ENCODE measurements at regions not wholly inside any gene's neighbourhood (a gene's known extent, or its start where the extent isn't known, plus 50 kb on each side); places are given as distances from the start of the nearest gene placed in this dataset.

GRCh38 chr5:92409134-92409533 lies 1026.0 kb upstream of the ARRDC3 start:
- Mint-ChIP-seq H3K4me1 (no peaks in the 10 kb centered on the region), H3K4me3 (no peak overlapping the region), H3K27me3 (no peaks in the 10 kb centered on the region), H3K36me3 (no peaks in the 10 kb centered on the region), H3K27ac (no peak overlapping the region), H3K9me3 (peaks cover 0 to 5% (median 0%) of the 10 kb centered on the region in 7 donors)
- DNase-seq = no peak
- ATAC-seq (ENCODE audit: low read depth in 2 of 2) = no peak

- ATAC-seq (ENCODE audit: low read depth in 2 of 2) (no peak), DNase-seq (no peak)
- H3K27me3 Mint-ChIP-seq = no peaks in the 10 kb centered on the region
- peaks cover 0 to 5% (median 0%) of the 10 kb centered on the region in 7 donors for H3K9me3 Mint-ChIP-seq
- H3K4me1 Mint-ChIP-seq = no peaks in the 10 kb centered on the region
- no peak overlapping the region for H3K27ac Mint-ChIP-seq
- H3K36me3 Mint-ChIP-seq = no peaks in the 10 kb centered on the region
- no peak overlapping the region for H3K4me3 Mint-ChIP-seq
These were observed 1020.0 kb upstream of the ARRDC3 start for GRCh38 chr5:92402956-92403702.

- no peaks in the 10 kb centered on the region for H3K36me3 Mint-ChIP-seq
- no peaks in the 10 kb centered on the region for H3K27me3 Mint-ChIP-seq
- H3K27ac Mint-ChIP-seq = no peak overlapping the region
- no peak overlapping the region for H3K4me3 Mint-ChIP-seq
- DNase-seq = no peak
- ATAC-seq (ENCODE audit: low read depth in 2 of 2) = no peak
- H3K4me1 Mint-ChIP-seq = no peaks in the 10 kb centered on the region
- peaks cover 0 to 5% (median 1%) of the 10 kb centered on the region in 7 donors for H3K9me3 Mint-ChIP-seq
These were observed 1018.9 kb upstream of the ARRDC3 start for GRCh38 chr5:92402045-92402444.

GRCh38 chr5:92401492-92401891 lies 1018.4 kb upstream of the ARRDC3 start:
- Mint-ChIP-seq H3K9me3 (peaks cover 0 to 4% (median 1%) of the 10 kb centered on the region in 7 donors), H3K36me3 (no peaks in the 10 kb centered on the region), H3K4me3 (no peak overlapping the region), H3K27ac (no peak overlapping the region), H3K27me3 (no peaks in the 10 kb centered on the region), H3K4me1 (no peaks in the 10 kb centered on the region)
- ATAC-seq (ENCODE audit: low read depth in 2 of 2) = no peak
- DNase-seq = no peak

GRCh38 chr5:92394936-92395335 lies 1011.8 kb upstream of the ARRDC3 start:
- H3K27me3 Mint-ChIP-seq = no peaks in the 10 kb centered on the region
- H3K36me3 Mint-ChIP-seq = no peaks in the 10 kb centered on the region
- H3K4me3 Mint-ChIP-seq = no peak overlapping the region
- H3K4me1 Mint-ChIP-seq = no peaks in the 10 kb centered on the region
- H3K27ac Mint-ChIP-seq = no peak overlapping the region
- H3K9me3 Mint-ChIP-seq = peaks cover 0 to 4% (median 0%) of the 10 kb centered on the region in 7 donors
- DNase-seq (no peak), ATAC-seq (ENCODE audit: low read depth in 2 of 2) (no peak)

- Mint-ChIP-seq H3K27me3 (no peaks in the 10 kb centered on the region), H3K27ac (no peak overlapping the region), H3K4me3 (no peak overlapping the region), H3K4me1 (no peaks in the 10 kb centered on the region), H3K36me3 (no peaks in the 10 kb centered on the region), H3K9me3 (peaks cover 0 to 3% (median 0%) of the 10 kb centered on the region in 7 donors)
- DNase-seq (no peak), ATAC-seq (ENCODE audit: low read depth in 2 of 2) (no peak)
These were observed 1007.5 kb upstream of the ARRDC3 start for GRCh38 chr5:92390657-92391056.

- Mint-ChIP-seq H3K27ac (no peak overlapping the region), H3K4me1 (no peaks in the 10 kb centered on the region), H3K9me3 (peaks cover 0 to 6% (median 0%) of the 10 kb centered on the region in 7 donors), H3K27me3 (no peaks in the 10 kb centered on the region), H3K4me3 (no peak overlapping the region), H3K36me3 (no peaks in the 10 kb centered on the region)
- no peak for DNase-seq
- ATAC-seq (ENCODE audit: low read depth in 2 of 2) = no peak
These were observed 997.1 kb upstream of the ARRDC3 start for GRCh38 chr5:92380069-92380770.

GRCh38 chr5:92378966-92379611 lies 996.0 kb upstream of the ARRDC3 start:
- Mint-ChIP-seq H3K27me3 (no peaks in the 10 kb centered on the region), H3K4me3 (no peak overlapping the region), H3K4me1 (no peaks in the 10 kb centered on the region), H3K36me3 (no peaks in the 10 kb centered on the region), H3K9me3 (peaks cover 0 to 6% (median 0%) of the 10 kb centered on the region in 7 donors), H3K27ac (no peak overlapping the region)
- ATAC-seq (ENCODE audit: low read depth in 2 of 2) (no peak), DNase-seq (no peak)

GRCh38 chr5:92374859-92375258 lies 991.7 kb upstream of the ARRDC3 start:
- H3K27ac Mint-ChIP-seq = no peak overlapping the region
- no peaks in the 10 kb centered on the region for H3K4me1 Mint-ChIP-seq
- H3K36me3 Mint-ChIP-seq = no peaks in the 10 kb centered on the region
- ATAC-seq (ENCODE audit: low read depth in 2 of 2) = no peak
- no peak overlapping the region for H3K4me3 Mint-ChIP-seq
- no peak for DNase-seq
- H3K9me3 Mint-ChIP-seq = peaks cover 0 to 8% (median 0%) of the 10 kb centered on the region in 7 donors
- no peaks in the 10 kb centered on the region for H3K27me3 Mint-ChIP-seq

- Mint-ChIP-seq H3K9me3 (peaks cover 0 to 17% (median 7%) of the 10 kb centered on the region in 7 donors), H3K4me3 (no peak overlapping the region), H3K27me3 (no peaks in the 10 kb centered on the region), H3K36me3 (no peaks in the 10 kb centered on the region), H3K27ac (no peak overlapping the region), H3K4me1 (no peaks in the 10 kb centered on the region)
- DNase-seq (no peak), ATAC-seq (ENCODE audit: low read depth in 2 of 2) (no peak)
These were observed 989.6 kb upstream of the ARRDC3 start for GRCh38 chr5:92372766-92373165.

GRCh38 chr5:92371889-92372235 lies 988.7 kb upstream of the ARRDC3 start:
- H3K9me3 Mint-ChIP-seq = peaks cover 0 to 17% (median 7%) of the 10 kb centered on the region in 7 donors
- DNase-seq (no peak), ATAC-seq (ENCODE audit: low read depth in 2 of 2) (no peak)
- no peaks in the 10 kb centered on the region for H3K4me1 Mint-ChIP-seq
- H3K27me3 Mint-ChIP-seq = no peaks in the 10 kb centered on the region
- no peak overlapping the region for H3K27ac Mint-ChIP-seq
- no peaks in the 10 kb centered on the region for H3K36me3 Mint-ChIP-seq
- peak overlapping the region in 1 of 8 donors; percentile 26 for H3K4me3 Mint-ChIP-seq

GRCh38 chr5:92371171-92371888 lies 988.2 kb upstream of the ARRDC3 start:
- H3K4me3 Mint-ChIP-seq = no peak overlapping the region
- H3K27ac Mint-ChIP-seq = no peak overlapping the region
- no peaks in the 10 kb centered on the region for H3K27me3 Mint-ChIP-seq
- H3K9me3 Mint-ChIP-seq = peaks cover 0 to 17% (median 7%) of the 10 kb centered on the region in 7 donors
- H3K4me1 Mint-ChIP-seq = no peaks in the 10 kb centered on the region
- ATAC-seq (ENCODE audit: low read depth in 2 of 2) (no peak), DNase-seq (no peak)
- no peaks in the 10 kb centered on the region for H3K36me3 Mint-ChIP-seq

GRCh38 chr5:92370032-92370431 lies 986.9 kb upstream of the ARRDC3 start:
- DNase-seq (no peak), ATAC-seq (ENCODE audit: low read depth in 2 of 2) (no peak)
- Mint-ChIP-seq H3K27ac (no peak overlapping the region), H3K36me3 (no peaks in the 10 kb centered on the region), H3K27me3 (no peaks in the 10 kb centered on the region), H3K4me1 (no peaks in the 10 kb centered on the region), H3K9me3 (peaks cover 0 to 24% (median 7%) of the 10 kb centered on the region in 7 donors), H3K4me3 (no peak overlapping the region)
